Cardiac muscle cell (in vitro differentiated cells and primary cell): ENCODE measurements at regions not wholly inside any gene's neighbourhood (a gene's known extent, or its start where the extent isn't known, plus 50 kb on each side); places are given as distances from the start of the nearest gene placed in this dataset.

ENCODE experiments used
- DNase-seq, 2 donors: peaks; one replicate each; pipeline versions ENCODE4 v3.0.0 to v3.0.0-alpha.2; 2010 to 2017; ENCODE audit warnings: low read depth in 1 of 2, low spot score in 1 of 2
- H3K27ac ChIP-seq: fragments of 200-600 bp; sonication (generic); 2 replicates; pipeline ENCODE4 v1.5.1; 2016
- H3K27me3 ChIP-seq: fragments of 200-600 bp; sonication (generic); 2 replicates; pipeline ENCODE4 v1.6.0; 2016; ENCODE audit warnings: control low read depth
- H3K36me3 ChIP-seq: fragments of 200-600 bp; sonication (generic); 2 replicates; pipeline ENCODE4 v1.5.1; 2016; ENCODE audit warnings: control low read depth
- H3K4me1 ChIP-seq: fragments of 200-600 bp; sonication (generic); 2 replicates; pipeline ENCODE4 v1.8.1; 2017; ENCODE audit warnings: low read depth, mild to moderate bottlenecking, mixed run types
- H3K4me3 ChIP-seq: fragments of 200-600 bp; sonication (generic); 2 replicates; pipeline ENCODE4 v1.5.1; 2016; ENCODE audit warnings: mild to moderate bottlenecking
- H3K9me3 ChIP-seq: fragments of 200-600 bp; sonication (generic); 2 replicates; pipeline ENCODE4 v1.5.1; 2017; ENCODE audit warnings: low read depth, mild to moderate bottlenecking, control low read depth
- TF ChIP-seq, protein P1 (sequence below): IDR thresholded peaks from 2 replicates; pipeline ENCODE4 v1.5.1; 2012; ENCODE audit warnings: low read depth, mild to moderate bottlenecking, low read length

DNA sequence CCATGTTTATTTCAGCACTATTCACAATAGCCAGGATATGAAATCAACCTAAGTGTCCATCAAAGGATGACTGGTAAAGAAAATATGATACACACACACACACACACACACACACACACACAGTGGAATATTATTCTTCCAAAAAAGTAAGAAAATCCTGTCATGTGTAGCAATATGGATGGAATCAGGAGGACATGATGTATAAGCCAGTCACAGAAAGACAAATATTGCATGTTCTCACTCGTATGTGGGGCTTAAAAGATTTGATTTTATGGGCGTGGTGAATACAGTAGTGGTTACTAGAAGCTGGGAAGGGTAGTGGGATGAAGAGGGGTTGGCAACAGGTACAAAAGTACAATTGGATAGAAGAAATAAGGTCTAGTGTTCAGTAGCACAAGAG, 207.0 kb upstream of the PRDM1 start:
- no peaks in the 10 kb centered on the region for H3K9me3 ChIP-seq
- H3K27me3 ChIP-seq = no peaks in the 10 kb centered on the region
- H3K4me3 ChIP-seq = no peak overlapping the region
- no peaks in the 10 kb centered on the region for H3K36me3 ChIP-seq
- H3K27ac ChIP-seq = no peak overlapping the region
- TF ChIP-seq, protein P1, sequence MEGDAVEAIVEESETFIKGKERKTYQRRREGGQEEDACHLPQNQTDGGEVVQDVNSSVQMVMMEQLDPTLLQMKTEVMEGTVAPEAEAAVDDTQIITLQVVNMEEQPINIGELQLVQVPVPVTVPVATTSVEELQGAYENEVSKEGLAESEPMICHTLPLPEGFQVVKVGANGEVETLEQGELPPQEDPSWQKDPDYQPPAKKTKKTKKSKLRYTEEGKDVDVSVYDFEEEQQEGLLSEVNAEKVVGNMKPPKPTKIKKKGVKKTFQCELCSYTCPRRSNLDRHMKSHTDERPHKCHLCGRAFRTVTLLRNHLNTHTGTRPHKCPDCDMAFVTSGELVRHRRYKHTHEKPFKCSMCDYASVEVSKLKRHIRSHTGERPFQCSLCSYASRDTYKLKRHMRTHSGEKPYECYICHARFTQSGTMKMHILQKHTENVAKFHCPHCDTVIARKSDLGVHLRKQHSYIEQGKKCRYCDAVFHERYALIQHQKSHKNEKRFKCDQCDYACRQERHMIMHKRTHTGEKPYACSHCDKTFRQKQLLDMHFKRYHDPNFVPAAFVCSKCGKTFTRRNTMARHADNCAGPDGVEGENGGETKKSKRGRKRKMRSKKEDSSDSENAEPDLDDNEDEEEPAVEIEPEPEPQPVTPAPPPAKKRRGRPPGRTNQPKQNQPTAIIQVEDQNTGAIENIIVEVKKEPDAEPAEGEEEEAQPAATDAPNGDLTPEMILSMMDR = no peak
- no peaks in the 10 kb centered on the region for H3K4me1 ChIP-seq
- no peak for DNase-seq

DNA sequence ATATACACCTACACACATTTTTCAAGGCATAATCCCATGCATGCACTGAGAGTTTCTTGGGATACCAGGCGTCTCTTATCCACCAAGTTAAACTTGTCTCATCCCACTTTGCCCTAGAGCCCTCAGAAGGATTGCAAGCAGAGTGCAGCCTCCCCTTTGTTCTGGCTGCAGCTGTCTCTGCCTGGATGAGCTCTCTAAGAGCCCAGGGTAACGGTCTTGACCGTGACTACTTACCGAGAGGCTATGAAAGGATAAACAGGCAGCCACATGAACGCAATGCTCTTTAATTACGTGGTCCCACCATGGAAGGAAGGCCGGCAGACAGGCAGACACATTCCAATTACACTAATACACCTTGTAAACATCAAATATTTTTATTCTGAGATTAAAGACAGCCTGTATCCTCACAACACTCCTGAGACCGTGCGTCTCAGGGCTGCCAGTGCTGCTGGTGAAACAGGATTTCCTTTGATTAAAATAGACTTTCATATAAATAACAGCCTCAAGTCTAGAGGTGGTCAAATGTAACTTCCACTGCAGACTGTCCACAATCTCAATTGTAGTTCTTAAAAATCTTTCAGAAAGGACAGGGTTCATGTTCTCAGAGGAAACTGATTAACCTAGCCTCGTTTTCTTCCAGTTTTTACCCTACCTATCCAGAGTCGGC, 210.0 kb upstream of the PRDM1 start:
- no peak overlapping the region for H3K27ac ChIP-seq
- H3K36me3 ChIP-seq = no peaks in the 10 kb centered on the region
- no peaks in the 10 kb centered on the region for H3K4me1 ChIP-seq

DNA sequence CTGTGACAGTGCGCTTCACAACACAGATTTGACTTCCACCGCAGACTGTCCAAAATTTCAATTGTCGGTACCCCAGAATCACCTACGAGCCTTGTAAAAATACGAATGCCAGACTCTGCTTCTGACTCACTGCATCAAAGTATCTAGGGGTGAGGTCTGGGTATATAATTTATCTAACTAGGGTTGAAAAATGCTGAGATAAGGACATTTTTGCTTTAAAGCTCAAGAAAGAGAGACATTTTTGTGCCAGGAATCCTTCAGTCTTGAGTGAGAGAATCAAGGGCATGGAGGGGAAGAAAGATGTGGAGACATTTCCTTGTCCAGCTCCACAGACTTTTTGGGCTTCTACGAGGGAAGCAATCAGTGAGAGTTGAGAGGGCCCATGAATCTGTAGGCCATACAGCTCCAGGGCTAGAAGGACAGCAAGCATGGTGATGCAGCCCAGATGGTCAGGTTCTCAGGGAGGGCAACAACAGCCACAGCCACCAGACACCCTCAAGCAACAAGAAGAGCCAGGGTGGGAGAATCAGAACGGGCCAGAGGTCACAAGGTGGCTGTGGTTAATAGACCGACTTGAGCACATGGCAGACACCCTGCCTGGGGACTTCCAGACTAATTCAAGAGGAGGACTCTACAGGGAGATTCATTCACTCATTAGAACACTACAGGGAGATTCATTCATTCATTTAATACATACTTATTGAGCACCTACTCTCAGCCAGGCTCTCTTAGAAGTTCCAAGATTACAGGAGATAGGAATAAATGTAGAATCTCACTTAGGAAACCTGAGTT, 211.1 kb upstream of the PRDM1 start:
- no peak for DNase-seq
- H3K9me3 ChIP-seq = no peaks in the 10 kb centered on the region
- TF ChIP-seq, protein P1 = no peak
- no peaks in the 10 kb centered on the region for H3K36me3 ChIP-seq
- no peaks in the 10 kb centered on the region for H3K4me1 ChIP-seq
- no peaks in the 10 kb centered on the region for H3K27me3 ChIP-seq
- no peak overlapping the region for H3K27ac ChIP-seq
- no peak overlapping the region for H3K4me3 ChIP-seq

More for the DNA sequence above, 210.0 kb upstream of the PRDM1 start:
- Histone ChIP-seq H3K27me3 (no peaks in the 10 kb centered on the region), H3K9me3 (no peaks in the 10 kb centered on the region), H3K4me3 (no peak overlapping the region)
- TF ChIP-seq, protein P1 = no peak
- DNase-seq = no peak

DNA sequence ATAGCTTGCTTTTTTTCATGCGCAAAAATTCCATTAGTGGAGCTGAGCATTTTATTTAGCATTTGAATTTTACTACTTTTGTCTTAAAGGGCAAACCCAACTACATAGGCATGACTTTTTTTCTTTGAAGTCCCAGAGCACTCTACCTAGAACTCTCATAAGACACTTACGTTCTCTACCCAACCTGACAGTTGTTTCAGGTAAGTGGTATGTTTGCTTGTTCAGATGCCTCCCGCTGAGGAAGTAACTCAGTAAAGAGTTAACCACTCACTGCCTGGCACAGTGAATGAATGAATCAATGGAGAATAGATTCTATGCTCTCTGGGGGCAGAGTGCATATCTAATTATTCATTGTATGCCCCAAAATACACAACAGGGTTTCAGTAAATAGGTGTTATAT, 212.3 kb upstream of the PRDM1 start:
- Histone ChIP-seq H3K9me3 (no peaks in the 10 kb centered on the region), H3K4me3 (no peak overlapping the region), H3K27me3 (no peaks in the 10 kb centered on the region), H3K4me1 (no peaks in the 10 kb centered on the region), H3K36me3 (no peaks in the 10 kb centered on the region), H3K27ac (no peak overlapping the region)
- DNase-seq = no peak
- TF ChIP-seq, protein P1 = no peak

DNA sequence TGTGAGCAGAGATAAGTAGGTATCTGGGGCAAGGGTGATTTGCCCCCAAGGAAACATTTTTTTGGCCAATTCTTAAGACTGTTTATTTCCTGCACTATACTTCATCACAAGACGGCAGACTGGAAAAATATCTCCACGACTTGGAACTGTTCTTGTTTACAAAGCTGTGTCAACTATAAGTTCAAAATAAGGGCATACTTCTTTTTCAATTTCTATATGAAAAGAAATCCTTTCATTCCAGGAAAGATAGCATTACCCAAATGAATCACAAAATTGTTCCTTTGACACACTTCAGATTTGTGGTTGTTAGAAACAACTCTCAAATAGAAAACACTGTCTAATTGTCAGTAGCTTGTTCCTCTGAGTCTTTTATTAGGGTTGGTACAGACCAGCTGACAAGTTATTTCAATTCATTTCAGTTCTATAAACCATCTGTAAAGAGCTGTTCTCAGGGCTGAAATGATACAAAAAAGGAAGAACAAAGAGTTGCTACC, 212.9 kb upstream of the PRDM1 start:
- H3K27ac ChIP-seq = no peak overlapping the region
- H3K4me3 ChIP-seq = no peak overlapping the region
- H3K4me1 ChIP-seq = no peaks in the 10 kb centered on the region
- H3K27me3 ChIP-seq = no peaks in the 10 kb centered on the region
- H3K9me3 ChIP-seq = no peaks in the 10 kb centered on the region
- TF ChIP-seq, protein P1 = no peak
- H3K36me3 ChIP-seq = no peaks in the 10 kb centered on the region
- no peak for DNase-seq
